Activated CD4-positive, alpha-beta T cell treated with anti-CD3 and anti-CD28 coated beads, Interleukin-2, amount 10 ng/mL, durations not matched to agents 24 days and 14 days (primary cell): ENCODE measurements at regions not wholly inside any gene's neighbourhood (a gene's known extent, or its start where the extent isn't known, plus 50 kb on each side); places are given as distances from the start of the nearest gene placed in this dataset.

Source experiments
- DNase-seq: peaks from one replicate; pipeline ENCODE4 v3.0.0; 2022
- H3K27ac Mint-ChIP-seq: one replicate; pipeline ENCODE4 v1.8.0; 2022; ENCODE audit warnings: mild to moderate bottlenecking, mixed read lengths
- H3K27me3 Mint-ChIP-seq: one replicate; pipeline ENCODE4 v1.8.0; 2022; ENCODE audit warnings: mixed read lengths
- H3K36me3 Mint-ChIP-seq: one replicate; pipeline ENCODE4 v1.8.0; 2022; ENCODE audit warnings: low read depth, mild to moderate bottlenecking, mixed read lengths
- H3K4me1 Mint-ChIP-seq: one replicate; pipeline ENCODE4 v1.8.0; 2021; ENCODE audit warnings: mixed read lengths
- H3K4me3 Mint-ChIP-seq: one replicate; pipeline ENCODE4 v1.8.0; 2022; ENCODE audit warnings: mild to moderate bottlenecking, moderate library complexity, mixed read lengths
- H3K9me3 Mint-ChIP-seq: one replicate; pipeline ENCODE4 v1.8.0; 2021; ENCODE audit warnings: mixed read lengths
- intact Hi-C: fragments of 100-400 bp; cut with micrococcal nuclease; formaldehyde crosslinking; loops from one replicate; pipeline ENCODE4 v1.15.1; 2023

- Mint-ChIP-seq H3K4me1 (no peaks in the 10 kb centered on the region), H3K27ac (no peak overlapping the region), H3K36me3 (no peaks in the 10 kb centered on the region), H3K4me3 (no peak overlapping the region), H3K27me3 (no peaks in the 10 kb centered on the region), H3K9me3 (no peaks in the 10 kb centered on the region)
- no peak for DNase-seq
- intact Hi-C loops, result no loop called here
Measured at GRCh38 chr3:166100730-166101129, 263.5 kb upstream of the BCHE start.

GRCh38 chr3:166089575-166089974 is 252.4 kb upstream of the BCHE start:
- H3K27ac Mint-ChIP-seq, result no peak overlapping the region
- H3K4me3 Mint-ChIP-seq, result no peak overlapping the region
- no peaks in the 10 kb centered on the region for H3K27me3 Mint-ChIP-seq
- H3K4me1 Mint-ChIP-seq, result no peaks in the 10 kb centered on the region
- H3K9me3 Mint-ChIP-seq, result no peaks in the 10 kb centered on the region
- DNase-seq, result no peak
- H3K36me3 Mint-ChIP-seq, result no peaks in the 10 kb centered on the region
- intact Hi-C loops, result no loop called here

- Mint-ChIP-seq H3K36me3 (no peaks in the 10 kb centered on the region), H3K4me1 (no peaks in the 10 kb centered on the region), H3K27me3 (no peaks in the 10 kb centered on the region), H3K27ac (no peak overlapping the region), H3K9me3 (no peaks in the 10 kb centered on the region), H3K4me3 (no peak overlapping the region)
- no peak for DNase-seq
- intact Hi-C loops, result no loop called here
Measured at GRCh38 chr3:166085164-166085856, 248.1 kb upstream of the BCHE start.

- Mint-ChIP-seq H3K4me1 (no peaks in the 10 kb centered on the region), H3K4me3 (no peak overlapping the region), H3K36me3 (no peaks in the 10 kb centered on the region), H3K27me3 (no peaks in the 10 kb centered on the region), H3K27ac (no peak overlapping the region), H3K9me3 (no peaks in the 10 kb centered on the region)
- intact Hi-C loops, result no loop called here
- DNase-seq, result no peak
Measured at GRCh38 chr3:166080096-166080495, 242.9 kb upstream of the BCHE start.

DNA sequence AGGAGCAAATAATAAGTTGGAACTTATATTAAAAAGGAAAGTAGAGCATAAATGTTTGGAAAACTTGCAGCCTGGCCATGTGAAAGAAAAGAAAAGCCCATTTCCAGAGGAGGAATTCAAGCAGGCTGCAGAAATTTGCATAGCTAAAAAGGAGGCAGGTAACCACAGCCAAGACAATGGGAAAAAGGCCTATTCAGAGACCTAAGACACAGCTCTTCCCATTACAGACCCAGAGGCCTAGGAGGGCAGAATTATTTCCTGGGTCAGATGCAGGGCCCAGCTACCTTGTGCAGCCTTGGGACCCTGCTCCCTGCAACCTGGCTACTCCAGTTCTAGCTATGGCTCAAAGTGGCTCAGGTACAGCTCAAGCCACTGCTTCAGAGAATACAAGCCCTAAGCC is 234.6 kb upstream of the BCHE start:
- Mint-ChIP-seq H3K4me1 (no peaks in the 10 kb centered on the region), H3K36me3 (no peaks in the 10 kb centered on the region), H3K27me3 (no peaks in the 10 kb centered on the region), H3K27ac (no peak overlapping the region), H3K4me3 (no peak overlapping the region), H3K9me3 (no peaks in the 10 kb centered on the region)
- intact Hi-C loops, result no loop called here
- no peak for DNase-seq

GRCh38 chr3:166064476-166064875 is 227.3 kb upstream of the BCHE start:
- Mint-ChIP-seq H3K27ac (no peak overlapping the region), H3K4me3 (no peak overlapping the region), H3K4me1 (no peaks in the 10 kb centered on the region), H3K27me3 (no peaks in the 10 kb centered on the region), H3K36me3 (no peaks in the 10 kb centered on the region), H3K9me3 (no peaks in the 10 kb centered on the region)
- intact Hi-C loops, result no loop called here
- no peak for DNase-seq

DNA sequence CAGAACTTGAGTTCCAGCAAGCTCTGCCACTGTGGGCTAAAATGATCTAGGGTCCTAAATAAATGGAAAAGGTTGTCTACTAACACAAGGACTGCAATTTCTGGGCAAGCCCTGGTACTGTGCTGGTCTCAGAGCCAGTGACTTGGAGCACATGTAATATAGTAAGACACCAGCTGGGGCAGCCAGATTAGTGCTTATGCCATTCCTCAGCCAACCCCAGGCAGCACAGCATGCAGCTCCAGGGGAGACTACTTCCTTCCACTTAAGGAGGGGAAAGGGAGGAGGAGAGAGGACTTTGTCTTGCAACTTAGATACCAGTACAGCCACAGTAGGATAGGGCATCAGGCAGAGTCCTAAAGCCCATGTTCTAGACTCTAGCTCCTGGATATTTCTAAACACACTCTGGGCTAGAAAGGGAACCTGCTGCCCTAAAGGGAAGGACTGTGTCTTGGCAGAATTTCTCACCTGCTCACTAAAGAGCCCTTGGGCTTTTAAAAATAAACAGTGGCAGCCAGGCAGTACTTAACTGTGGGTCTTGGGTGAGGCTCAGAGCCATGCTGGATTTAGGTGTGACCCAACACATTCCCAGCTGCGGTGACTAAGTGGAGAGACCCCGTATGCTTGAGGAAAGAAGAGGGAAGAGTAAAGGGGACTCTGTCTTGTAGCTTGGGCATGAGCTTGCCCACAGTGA is 223.7 kb upstream of the BCHE start:
- no peak for DNase-seq
- H3K27ac Mint-ChIP-seq, result no peak overlapping the region
- H3K27me3 Mint-ChIP-seq, result no peaks in the 10 kb centered on the region
- intact Hi-C loops, result no loop called here
- H3K4me3 Mint-ChIP-seq, result no peak overlapping the region
- H3K9me3 Mint-ChIP-seq, result no peaks in the 10 kb centered on the region
- H3K36me3 Mint-ChIP-seq, result no peaks in the 10 kb centered on the region
- no peaks in the 10 kb centered on the region for H3K4me1 Mint-ChIP-seq

DNA sequence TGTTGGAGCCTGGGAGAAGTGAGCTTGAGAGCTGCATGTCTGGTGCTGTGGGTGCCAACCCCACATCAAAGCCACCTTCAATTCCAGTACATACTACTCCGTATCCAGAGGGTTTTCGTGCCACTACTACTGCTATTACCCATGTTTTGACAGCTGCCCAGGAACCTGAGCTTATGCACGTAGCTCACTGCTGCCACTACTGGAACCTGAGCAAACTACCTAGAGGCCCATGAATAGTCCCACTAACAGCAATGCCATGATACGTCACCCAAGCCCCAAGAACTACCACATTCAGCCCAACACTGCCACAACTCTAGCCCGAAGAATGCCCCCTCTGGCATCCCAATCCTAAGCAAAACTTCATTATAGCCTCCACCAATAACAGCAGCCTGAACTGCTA is 215.2 kb upstream of the BCHE start:
- no peaks in the 10 kb centered on the region for H3K27me3 Mint-ChIP-seq
- no peaks in the 10 kb centered on the region for H3K4me1 Mint-ChIP-seq
- no peaks in the 10 kb centered on the region for H3K36me3 Mint-ChIP-seq
- no peak overlapping the region for H3K27ac Mint-ChIP-seq
- intact Hi-C loops, result no loop called here
- no peak for DNase-seq
- H3K4me3 Mint-ChIP-seq, result no peak overlapping the region
- peaks cover 3% of the 10 kb centered on the region for H3K9me3 Mint-ChIP-seq

DNA sequence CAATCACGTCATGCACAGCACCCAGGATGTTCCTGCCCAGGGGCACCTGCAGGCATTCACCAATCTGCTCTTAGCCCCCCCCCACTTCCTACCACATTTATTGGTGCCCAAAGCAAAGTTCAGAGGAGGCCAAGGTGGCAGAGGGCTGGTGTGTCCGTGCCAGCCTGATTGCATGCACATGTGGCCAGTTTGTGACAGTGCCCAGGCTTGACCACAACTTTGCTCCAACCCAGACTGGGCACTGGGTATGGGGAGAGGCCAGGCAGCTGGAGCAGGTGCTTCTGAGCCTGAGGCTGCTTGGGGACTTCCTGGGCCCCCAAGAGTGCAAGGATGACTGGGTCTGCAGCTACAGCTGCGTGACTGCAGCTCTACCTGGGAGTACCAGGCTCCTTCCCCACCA is 192.3 kb upstream of the BCHE start:
- intact Hi-C loops, result no loop called here
- Mint-ChIP-seq H3K27me3 (no peaks in the 10 kb centered on the region), H3K9me3 (peaks cover 6% of the 10 kb centered on the region), H3K4me3 (no peak overlapping the region), H3K36me3 (no peaks in the 10 kb centered on the region), H3K4me1 (no peaks in the 10 kb centered on the region), H3K27ac (no peak overlapping the region)
- no peak for DNase-seq

DNA sequence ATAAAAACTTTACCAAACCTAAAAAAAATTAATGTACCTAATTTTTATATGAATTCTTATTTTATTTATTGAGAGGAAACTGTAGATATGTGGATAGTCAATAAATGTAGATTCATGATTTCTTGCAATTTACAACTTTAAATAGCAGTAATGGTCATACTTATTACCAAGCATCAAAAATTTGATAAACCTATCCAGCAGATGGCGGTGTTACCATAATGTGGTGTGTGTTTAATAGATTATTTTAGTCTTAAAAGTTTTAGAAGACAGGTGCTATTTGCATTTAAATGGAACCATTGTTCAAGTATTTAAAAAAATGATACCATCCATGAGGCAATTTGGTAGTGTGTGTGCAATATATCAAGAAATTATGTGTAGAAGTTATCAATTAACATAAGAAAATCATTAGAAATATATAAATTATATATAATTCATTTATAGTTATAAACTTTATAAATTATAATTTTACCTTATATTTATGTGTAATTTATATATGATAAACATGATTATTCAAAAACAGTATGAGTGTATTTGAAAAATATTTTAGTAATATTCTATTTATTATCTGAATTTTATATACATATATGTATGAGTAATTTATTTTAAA is 176.0 kb upstream of the BCHE start:
- H3K4me1 Mint-ChIP-seq, result no peaks in the 10 kb centered on the region
- peaks cover 3% of the 10 kb centered on the region for H3K9me3 Mint-ChIP-seq
- H3K4me3 Mint-ChIP-seq, result no peak overlapping the region
- H3K27ac Mint-ChIP-seq, result no peak overlapping the region
- DNase-seq, result no peak
- no peaks in the 10 kb centered on the region for H3K27me3 Mint-ChIP-seq
- H3K36me3 Mint-ChIP-seq, result no peaks in the 10 kb centered on the region
- intact Hi-C loops, result no loop called here

- Mint-ChIP-seq H3K4me3 (no peak overlapping the region), H3K27ac (no peak overlapping the region), H3K9me3 (peaks cover 3% of the 10 kb centered on the region), H3K36me3 (no peaks in the 10 kb centered on the region), H3K27me3 (no peaks in the 10 kb centered on the region), H3K4me1 (no peaks in the 10 kb centered on the region)
- DNase-seq, result no peak
- intact Hi-C loops, result no loop called here
Measured at GRCh38 chr3:166011771-166012170, 174.5 kb upstream of the BCHE start.

GRCh38 chr3:166005126-166005525 is 167.9 kb upstream of the BCHE start:
- Mint-ChIP-seq H3K27ac (no peak overlapping the region), H3K4me3 (no peak overlapping the region), H3K36me3 (no peaks in the 10 kb centered on the region), H3K9me3 (peaks cover 8% of the 10 kb centered on the region), H3K4me1 (no peaks in the 10 kb centered on the region), H3K27me3 (no peaks in the 10 kb centered on the region)
- no peak for DNase-seq
- intact Hi-C loops, result no loop called here

DNA sequence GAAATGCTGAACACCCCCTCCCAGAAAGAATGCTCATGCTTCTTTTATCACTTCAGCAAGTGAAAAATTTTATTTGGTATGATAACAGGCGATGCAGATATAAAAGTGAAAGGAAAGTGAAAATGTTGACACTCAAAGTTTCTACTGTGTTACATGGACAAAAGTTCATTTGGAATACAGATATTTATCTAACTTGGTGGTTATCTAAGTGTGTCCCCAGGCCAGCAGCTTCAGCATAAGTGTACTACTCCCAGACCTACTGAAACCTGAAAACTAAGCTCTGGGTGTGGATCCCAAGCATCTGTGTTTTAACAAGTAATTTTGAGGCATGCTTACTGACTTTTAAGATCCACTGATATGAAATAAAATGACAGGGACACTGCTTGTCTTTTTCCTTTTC is 157.1 kb upstream of the BCHE start:
- Mint-ChIP-seq H3K9me3 (no peaks in the 10 kb centered on the region), H3K4me3 (no peak overlapping the region), H3K27ac (no peak overlapping the region), H3K27me3 (no peaks in the 10 kb centered on the region), H3K36me3 (no peaks in the 10 kb centered on the region), H3K4me1 (no peaks in the 10 kb centered on the region)
- intact Hi-C loops, result no loop called here
- no peak for DNase-seq

DNA sequence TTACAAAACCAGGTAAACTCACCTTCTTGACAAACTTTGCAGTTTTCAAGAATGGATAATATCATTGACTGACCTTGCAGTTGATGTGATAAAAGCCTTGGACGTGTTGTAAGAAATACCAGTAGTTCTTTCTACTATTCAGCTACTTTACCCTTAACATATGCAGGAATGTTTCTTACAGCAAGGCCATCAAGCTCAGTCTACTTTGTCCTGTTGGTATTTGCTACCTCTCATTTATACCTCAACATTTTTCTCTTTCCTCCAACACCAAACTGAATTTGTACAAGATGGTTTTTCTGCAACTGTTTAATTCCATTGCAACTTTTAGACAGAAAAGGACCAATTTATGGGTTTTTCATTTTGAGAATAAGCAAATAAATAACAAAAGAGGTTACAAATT is 147.4 kb upstream of the BCHE start:
- Mint-ChIP-seq H3K9me3 (no peaks in the 10 kb centered on the region), H3K4me3 (no peak overlapping the region), H3K4me1 (no peaks in the 10 kb centered on the region), H3K27me3 (no peaks in the 10 kb centered on the region), H3K27ac (no peak overlapping the region), H3K36me3 (no peaks in the 10 kb centered on the region)
- intact Hi-C loops, result no loop called here
- no peak for DNase-seq
